ENCODE measurements at regions not wholly inside any gene's neighbourhood (a gene's known extent, or its start where the extent isn't known, plus 50 kb on each side); places are given as distances from the start of the nearest gene placed in this dataset.
A peak's percentile ranks its signal among the peaks of the same experiment; 100 is the strongest.

- no peak for TF ChIP-seq ZFP91 (CRISPR knock-in tag; IDR thresholded peaks at IDR 0.05)
- TF ChIP-seq HSF4 (CRISPR knock-in tag; IDR thresholded peaks at IDR 0.05; ENCODE audit: borderline replicate concordance), result no peak
Observed at GRCh38 chr10:123581656-123582055, 84.5 kb upstream of the GPR26 start (continued).

- Histone ChIP-seq H3K4me3 (no peak overlapping the region), H3K9me3 (replicated peaks; ENCODE audit: control insufficient read depth, insufficient read depth, low read depth, low read length) (no peaks in the 10 kb centered on the region), H4K20me1 (replicated peaks; ENCODE audit: control insufficient read depth, insufficient read depth, low read length) (no peaks in the 10 kb centered on the region), H3K9me1 (ENCODE audit: control insufficient read depth, insufficient read depth, low read length) (no peaks in the 10 kb centered on the region), H3K9ac (ENCODE audit: insufficient read depth in 1 of 2, low read depth in 2 of 2, low read length in 2 of 2) (no peak overlapping the region), H3K36me3 (ENCODE audit: control insufficient read depth, insufficient read depth, low read length) (no peaks in the 10 kb centered on the region), H3K4me1 (replicated peaks in 1 of 2; ENCODE audit: control insufficient read depth in 2 of 2, insufficient read depth in 2 of 2, low read length in 2 of 2) (no peaks in the 10 kb centered on the region; a peak in 1 of 5 replicates), H3K79me2 (ENCODE audit: control insufficient read depth, insufficient read depth, low read length) (no peaks in the 10 kb centered on the region), H3K4me2 (ENCODE audit: insufficient read depth, low read length) (no peak overlapping the region), H3K27ac (ENCODE audit: extremely low read depth, low read depth, low read length) (no peak overlapping the region), H2AFZ (ENCODE audit: low read depth, low read length) (no peak overlapping the region), H3K27me3 (ENCODE audit: control insufficient read depth in 2 of 2, insufficient read depth in 2 of 2, low read length in 2 of 2) (peaks cover 0 to 17% of the 10 kb centered on the region in 2 experiments; a peak in 2 of 5 replicates)
- ATAC-seq (peak; percentile 86), DNase-seq (ENCODE audit: extremely low read depth in 1 of 4, low spot score in 3 of 4) (peak; percentile 54 to 59 (median 57)), FAIRE-seq (peak; percentile 69)
- intact Hi-C loops (cut with micrococcal nuclease), result no loop called here
- CTCF ChIA-PET (ENCODE audit: low intra/inter-chr PET ratio), result interaction anchor here (1.2 to 3.5 kb wide), 3 partner anchors 385 to 539 kb away, joined by 3 to 22 read pairs (median 3); no protein-coding TSS in a partner anchor
- 0% methylated on average over 4 of the region's 6 CpGs for WGBS (ENCODE audit: insufficient coverage, low coverage, missing lambda C conversion rate)
- in situ Hi-C loops (cut with MboI), result loop anchor here (5.0 to 25.0 kb wide), 2 partner anchors 385 to 805 kb away; no protein-coding TSS in a partner anchor
- POLR2A ChIA-PET, result no interaction called here
- no TSS peak for BruUV-seq (replicated peaks)
- TF ChIP-seq ZNF707 (CRISPR knock-in tag; conservative IDR thresholded peaks at IDR 0.05), result no peak
- TF ChIP-seq EWSR1 (IDR thresholded peaks at IDR 0.05; ENCODE audit: borderline replicate concordance, low read depth, partially characterized antibody), result no peak
- TF ChIP-seq RAD21 (CRISPR knock-in tag; conservative IDR thresholded peaks at IDR 0.05 in 1 of 2, IDR thresholded peaks at IDR 0.05 in 1 of 2), result peak; percentile 47 to 74
- TF ChIP-seq RFX7 (CRISPR knock-in tag; IDR thresholded peaks at IDR 0.05), result no peak
- peak; percentile 63 for TF ChIP-seq SMC3 (conservative IDR thresholded peaks at IDR 0.05; ENCODE audit: insufficient read depth, low read depth, low read length)
- TF ChIP-seq CTCF (IDR thresholded peaks at IDR 0.05 in 2 of 3, conservative IDR thresholded peaks at IDR 0.05 in 1 of 3; ENCODE audit: insufficient read depth in 2 of 3, low read depth in 1 of 3, low read length in 3 of 3), result peak; percentile 69 to 75 (median 70)
- TF ChIP-seq ZNF76 (CRISPR knock-in tag; IDR thresholded peaks at IDR 0.05; ENCODE audit: borderline replicate concordance), result no peak
- no peak for TF ChIP-seq MAFF (IDR thresholded peaks at IDR 0.05; ENCODE audit: low read length)
- no peak for TF ChIP-seq SIX5 (IDR thresholded peaks at IDR 0.05; ENCODE audit: borderline replicate concordance in 1 of 2, insufficient read depth in 1 of 2, low read depth in 1 of 2, low read length in 2 of 2)
- TF ChIP-seq TARDBP (IDR thresholded peaks at IDR 0.05), result no peak
- no peak for TF ChIP-seq GATAD2A (IDR thresholded peaks at IDR 0.05)
Observed at GRCh38 chr10:123582084-123582989, 83.8 kb upstream of the GPR26 start.
